Keratinocyte (primary cell): ENCODE measurements at regions not wholly inside any gene's neighbourhood (a gene's known extent, or its start where the extent isn't known, plus 50 kb on each side); places are given as distances from the start of the nearest gene placed in this dataset.

Source experiments
- CTCF ChIP-seq, 3 experiments: IDR thresholded peaks in 1 of 3; conservative IDR thresholded peaks in 1 of 3; optimal IDR thresholded peaks in 1 of 3; 2 replicates in 2 of 3; 3 replicates in 1 of 3; pipeline versions ENCODE3 to v1.5.1; 2011; ENCODE audit warnings: low read length in 3 of 3, mild to moderate bottlenecking in 3 of 3, moderate library complexity in 2 of 3, control low read depth in 1 of 3, inconsistent platforms in 1 of 3; ENCODE audit not compliant: insufficient read depth in 2 of 3; ENCODE audit errors: extremely low read depth in 1 of 3
- EZH2 ChIP-seq: IDR thresholded peaks from one replicate; pipeline ENCODE4 v1.6.1; 2012; ENCODE audit warnings: inconsistent platforms, mild to moderate bottlenecking, low read length, moderate library complexity

GRCh38 chr3:154933581-154933980 lies 146.5 kb upstream of the MME start:
- no peak for TF ChIP-seq CTCF (optimal IDR thresholded peaks at IDR 0.05 in 1 of 3, IDR thresholded peaks at IDR 0.05 in 1 of 3, conservative IDR thresholded peaks at IDR 0.05 in 1 of 3; ENCODE audit: extremely low read depth in 1 of 3, insufficient read depth in 2 of 3, low read length in 3 of 3)
- TF ChIP-seq EZH2: no peak
